MCF 10A (cell line): ENCODE measurements at regions not wholly inside any gene's neighbourhood (a gene's known extent, or its start where the extent isn't known, plus 50 kb on each side); places are given as distances from the start of the nearest gene placed in this dataset.

Source experiments
- BruUV-seq: library from RNA; stranded (reverse); fragments of 400-500 nt; replicated peaks from 2 replicates; lab custom pipeline; 2021; lab: Mats Ljungman, UMichigan
- CTCF ChIA-PET: fragments of 300-600 bp; sonication (Branson Sonifier 250); formaldehyde crosslinking; extraction: SDS; loops from one replicate; lab custom pipeline; 2021; ENCODE audit warnings: antibody characterized with exemption, inconsistent platforms; lab: Yijun Ruan, JAX
- POLR2A ChIA-PET: fragments of 300-600, 350-650 bp; sonication (Branson Sonifier 250); formaldehyde crosslinking; extraction: SDS; loops from one replicate; lab custom pipeline; 2020; ENCODE audit warnings: antibody characterized with exemption, inconsistent platforms; lab: Yijun Ruan, JAX
- DNase-seq: peaks from one replicate; pipeline ENCODE4 v3.0.0-alpha.2; 2018; ENCODE audit not compliant: unreplicated experiment
- H3K27ac Mint-ChIP-seq: one replicate; pipeline ENCODE4 v1.8.0; 2022; ENCODE audit warnings: mild to moderate bottlenecking, low read depth, mixed read lengths; ENCODE audit not compliant: unreplicated experiment
- H3K27me3 Mint-ChIP-seq: one replicate; pipeline ENCODE4 v1.8.0; 2022; ENCODE audit warnings: mixed read lengths; ENCODE audit not compliant: insufficient read depth, unreplicated experiment
- H3K36me3 Mint-ChIP-seq: one replicate; pipeline ENCODE4 v1.8.0; 2022; ENCODE audit warnings: mild to moderate bottlenecking, moderate library complexity, mixed read lengths; ENCODE audit not compliant: insufficient read depth, unreplicated experiment
- H3K4me1 Mint-ChIP-seq: one replicate; pipeline ENCODE4 v1.8.0; 2022; ENCODE audit warnings: mixed read lengths; ENCODE audit not compliant: insufficient read depth, unreplicated experiment
- H3K4me3 Mint-ChIP-seq: one replicate; pipeline ENCODE4 v1.8.0; 2022; ENCODE audit warnings: mild to moderate bottlenecking, moderate library complexity, mixed read lengths; ENCODE audit not compliant: unreplicated experiment
- H3K9me3 Mint-ChIP-seq: one replicate; pipeline ENCODE4 v1.8.0; 2022; ENCODE audit warnings: mixed read lengths; ENCODE audit not compliant: unreplicated experiment
- CTCF ChIP-seq: fragments of 200-600 bp; IDR thresholded peaks from one replicate; pipeline ENCODE4 v1.8.0; 2022; ENCODE audit warnings: antibody characterized with exemption, mild to moderate bottlenecking; ENCODE audit not compliant: unreplicated experiment
- intact Hi-C: fragments of 100-400 bp; cut with micrococcal nuclease; formaldehyde crosslinking; loops from 2 replicates; pipeline ENCODE4 v1.14.1; 2022

- ChIA-PET CTCF (no interaction called here), POLR2A (interaction anchor here (1.4 kb wide), 1 partner anchor 10 kb away, joined by 4 read pairs; no protein-coding TSS in a partner anchor)
- DNase-seq = peak; percentile 52
- Mint-ChIP-seq H3K27ac (no peak overlapping the region), H3K36me3 (no peaks in the 10 kb centered on the region), H3K9me3 (no peaks in the 10 kb centered on the region), H3K27me3 (peaks cover 7% of the 10 kb centered on the region), H3K4me1 (peaks cover 12% of the 10 kb centered on the region), H3K4me3 (no peak overlapping the region)
- intact Hi-C loops = no loop called here
- no TSS peak for BruUV-seq
- no peak for TF ChIP-seq CTCF
Measured at GRCh38 chr13:79044415-79044814, 361.6 kb downstream of the RBM26 start.

- Mint-ChIP-seq H3K36me3 (no peaks in the 10 kb centered on the region), H3K4me3 (no peak overlapping the region), H3K27me3 (peaks cover 7% of the 10 kb centered on the region), H3K9me3 (no peaks in the 10 kb centered on the region), H3K4me1 (peaks cover 12% of the 10 kb centered on the region), H3K27ac (no peak overlapping the region)
- BruUV-seq = no TSS peak
- CTCF ChIA-PET = interaction anchor here (0.5 kb wide), 1 partner anchor 14 kb away, joined by 3 read pairs; no protein-coding TSS in a partner anchor
- POLR2A ChIA-PET = no interaction called here
- no peak for TF ChIP-seq CTCF
- no peak for DNase-seq
- intact Hi-C loops = no loop called here
Measured at GRCh38 chr13:79043208-79043607, 362.8 kb downstream of the RBM26 start.

GRCh38 chr13:79037197-79037596 lies 368.9 kb downstream of the RBM26 start:
- no peak for TF ChIP-seq CTCF
- no peaks in the 10 kb centered on the region for H3K27me3 Mint-ChIP-seq
- no peak overlapping the region for H3K27ac Mint-ChIP-seq
- intact Hi-C loops = no loop called here
- H3K36me3 Mint-ChIP-seq = no peaks in the 10 kb centered on the region
- no peaks in the 10 kb centered on the region for H3K4me1 Mint-ChIP-seq
- no peaks in the 10 kb centered on the region for H3K9me3 Mint-ChIP-seq
- DNase-seq = no peak
- no peak overlapping the region for H3K4me3 Mint-ChIP-seq
- BruUV-seq = no TSS peak
- ChIA-PET CTCF (no interaction called here), POLR2A (no interaction called here)

- BruUV-seq = no TSS peak
- intact Hi-C loops = no loop called here
- DNase-seq = peak; percentile 10
- no peak overlapping the region for H3K4me3 Mint-ChIP-seq
- no peak overlapping the region for H3K27ac Mint-ChIP-seq
- no peaks in the 10 kb centered on the region for H3K36me3 Mint-ChIP-seq
- peaks cover 4% of the 10 kb centered on the region for H3K4me1 Mint-ChIP-seq
- POLR2A ChIA-PET = interaction anchor here (1.0 to 1.6 kb wide), 2 partner anchors 10 to 11 kb away, joined by 4 read pairs; no protein-coding TSS in a partner anchor
- no peaks in the 10 kb centered on the region for H3K9me3 Mint-ChIP-seq
- CTCF ChIA-PET = interaction anchor here (0.6 to 0.7 kb wide), 2 partner anchors 114 to 493 kb away, joined by 3 read pairs; no protein-coding TSS in a partner anchor
- TF ChIP-seq CTCF = no peak
- H3K27me3 Mint-ChIP-seq = no peaks in the 10 kb centered on the region
Measured at GRCh38 chr13:79034341-79034740, 371.7 kb downstream of the RBM26 start.
